K562 (cell line): ENCODE measurements at regions not wholly inside any gene's neighbourhood (a gene's known extent, or its start where the extent isn't known, plus 50 kb on each side); places are given as distances from the start of the nearest gene placed in this dataset.
A peak's percentile ranks its signal among the peaks of the same experiment; 100 is the strongest.

Experiments used
- ATAC-seq: fragments of 200-7000 bp; cut with Tn5 transposase; 3 replicates; pipeline ENCODE4 v1.9.1; 2020; ENCODE audit warnings: moderate library complexity
- BruUV-seq: library from RNA; stranded (reverse); fragments of 400-500 nt; replicated peaks from 2 replicates; lab custom pipeline; 2021; lab: Mats Ljungman, UMichigan
- CTCF ChIA-PET: fragments of 300-600 bp; formaldehyde crosslinking; extraction: SDS; loops from one replicate; lab custom pipeline; 2021; ENCODE audit warnings: low intra/inter-chr PET ratio; lab: Yijun Ruan, JAX
- POLR2A ChIA-PET: fragments of 300-600, 350-650 bp; sonication (Branson Sonifier 250); formaldehyde crosslinking; extraction: SDS; loops from one replicate; lab custom pipeline; 2021; ENCODE audit warnings: antibody characterized with exemption, inconsistent platforms; lab: Yijun Ruan, JAX
- DNase-seq, 4 experiments: peaks; one replicate each; pipeline versions ENCODE4 v3.0.0 to v3.0.0-alpha.2; 2011 to 2018; ENCODE audit warnings: low spot score in 3 of 4, mixed read lengths in 3 of 4; ENCODE audit errors: extremely low read depth in 1 of 4
- FAIRE-seq: peaks from 2 replicates; lab custom pipeline; 2011; peaks lifted over from hg19 to GRCh38; lab: Jason Lieb, UNC
- H2AFZ ChIP-seq: 2 replicates; pipeline ENCODE4 v1.6.0; 2011; ENCODE audit warnings: low read depth, low read length, control low read depth, inconsistent platforms
- H3K27ac ChIP-seq: fragments of 200-600 bp; 3 replicates; pipeline ENCODE4 v1.8.0; 2011; ENCODE audit warnings: low read depth, mild to moderate bottlenecking, control low read depth, inconsistent platforms, low read length, moderate library complexity, mixed read lengths; ENCODE audit errors: extremely low read depth
- H3K27me3 ChIP-seq, 2 experiments: fragments of 300-600 bp in 1 of 2; 2 replicates in 1 of 2; 3 replicates in 1 of 2; pipeline versions ENCODE4 v1.6.0 to v1.8.0; 2011; ENCODE audit warnings: inconsistent platforms in 2 of 2, low read length in 2 of 2, mild to moderate bottlenecking in 1 of 2, mixed read lengths in 1 of 2, moderate library complexity in 1 of 2; ENCODE audit not compliant: control insufficient read depth in 2 of 2, insufficient read depth in 2 of 2
- H3K36me3 ChIP-seq: fragments of 300-600 bp; 3 replicates; pipeline ENCODE4 v1.8.0; 2011; ENCODE audit warnings: mild to moderate bottlenecking, low read length, inconsistent platforms; ENCODE audit not compliant: control insufficient read depth, insufficient read depth
- H3K4me1 ChIP-seq, 2 experiments: fragments of 200-600 bp in 1 of 2; replicated peaks in 1 of 2; 2 replicates in 1 of 2; 3 replicates in 1 of 2; pipeline versions ENCODE4 v1.5.1 to v1.8.0; 2011; ENCODE audit warnings: inconsistent platforms in 2 of 2, low read length in 2 of 2, mild to moderate bottlenecking in 1 of 2, mixed read lengths in 1 of 2, moderate library complexity in 1 of 2; ENCODE audit not compliant: control insufficient read depth in 2 of 2, insufficient read depth in 2 of 2
- H3K4me2 ChIP-seq: 2 replicates; pipeline ENCODE4 v1.6.1; 2011; ENCODE audit warnings: low read length, control low read depth, inconsistent platforms, mixed read lengths; ENCODE audit not compliant: insufficient read depth
- H3K4me3 ChIP-seq: fragments of 200-600 bp; sonication (generic), shearing (Covaris generic); 2 replicates; pipeline ENCODE4 v1.5.1; 2016; ENCODE audit warnings: control low read depth, inconsistent platforms
- H3K79me2 ChIP-seq: fragments of 200-600 bp; 3 replicates; pipeline ENCODE4 v1.8.0; 2011; ENCODE audit warnings: low read length, inconsistent platforms; ENCODE audit not compliant: control insufficient read depth, insufficient read depth
- H3K9ac ChIP-seq, 2 experiments: 2 replicates each; pipeline versions ENCODE4 v1.6.0 to v1.6.1; 2011; ENCODE audit warnings: low read depth in 2 of 2, low read length in 2 of 2, control low read depth in 1 of 2, inconsistent platforms in 1 of 2, mild to moderate bottlenecking in 1 of 2, mixed read lengths in 1 of 2; ENCODE audit not compliant: insufficient read depth in 1 of 2
- H3K9me1 ChIP-seq: one replicate; pipeline ENCODE4 v1.6.0; 2011; ENCODE audit warnings: inconsistent platforms, mild to moderate bottlenecking, low read length, moderate library complexity; ENCODE audit not compliant: control insufficient read depth, insufficient read depth
- H3K9me3 ChIP-seq: replicated peaks from 2 replicates; pipeline ENCODE4 v1.5.1; 2011; ENCODE audit warnings: low read depth, low read length, inconsistent platforms; ENCODE audit not compliant: control insufficient read depth, insufficient read depth
- H4K20me1 ChIP-seq: replicated peaks from 2 replicates; pipeline ENCODE4 v1.6.1; 2011; ENCODE audit warnings: low read length, inconsistent platforms, mixed read lengths; ENCODE audit not compliant: control insufficient read depth, insufficient read depth
- ASH1L ChIP-seq: fragments of 450-650 bp; IDR thresholded peaks from 2 replicates; pipeline ENCODE4 v1.6.1; 2018; ENCODE audit warnings: borderline replicate concordance, mild to moderate bottlenecking, low read depth; ENCODE audit not compliant: partially characterized antibody
- CHCHD3 ChIP-seq: fragments of 250-450 bp; sonication (Bioruptor Pico); IDR thresholded peaks from 2 replicates; pipeline ENCODE4 v2.1.2; 2022; ENCODE audit warnings: mild to moderate bottlenecking
- EHMT2 ChIP-seq: fragments of 450-650 bp; IDR thresholded peaks from 2 replicates; pipeline ENCODE4 v1.6.1; 2018; ENCODE audit warnings: antibody characterized with exemption
- GABPB1 ChIP-seq: sonication (generic); formaldehyde crosslinking; IDR thresholded peaks from 2 replicates; pipeline ENCODE4 v1.8.0; 2022; ENCODE audit warnings: mild to moderate bottlenecking, missing genetic modification reagents
- MLX ChIP-seq, 2 experiments: fragments of 450-650 bp in 1 of 2; sonication (generic) in 1 of 2; formaldehyde crosslinking; conservative IDR thresholded peaks; 2 replicates each; pipeline versions ENCODE4 v1.4.0 to v1.8.1; 2020 to 2022; ENCODE audit warnings: mild to moderate bottlenecking in 1 of 2, missing genetic modification reagents in 1 of 2
- OTX1 ChIP-seq: fragments of 450-650 bp; formaldehyde crosslinking; IDR thresholded peaks from 2 replicates; pipeline ENCODE4 v1.4.0; 2022; ENCODE audit warnings: mild to moderate bottlenecking
- RB1 ChIP-seq: fragments of 450-650 bp; IDR thresholded peaks from 2 replicates; pipeline ENCODE4 v1.6.1; 2017; ENCODE audit warnings: low read depth, mild to moderate bottlenecking
- SPI1 ChIP-seq: IDR thresholded peaks from 2 replicates; pipeline ENCODE4 v1.6.1; 2011; ENCODE audit warnings: low read depth, low read length, control low read depth, borderline replicate concordance
- SRF ChIP-seq, 2 experiments: fragments of 250-450, 450-650 bp in 1 of 2; sonication (Bioruptor Pico) in 1 of 2; sonication (generic) in 1 of 2; formaldehyde crosslinking; IDR thresholded peaks; 2 replicates each; pipeline versions ENCODE4 v1.5.0 to v1.5.1; 2020 to 2022; ENCODE audit warnings: mild to moderate bottlenecking in 1 of 2, missing genetic modification reagents in 1 of 2
- TAL1 ChIP-seq: fragments of 450-650 bp; IDR thresholded peaks from 2 replicates; pipeline ENCODE4 v1.6.1; 2016; ENCODE audit warnings: mild to moderate bottlenecking
- ZNF507 ChIP-seq: conservative IDR thresholded peaks from 2 replicates; pipeline ENCODE4 v1.6.1; 2017; ENCODE audit warnings: missing genetic modification characterization, missing compliant biosample characterization
- WGBS: fragments of 100-300 bp; shearing (Covaris generic); methylation state at CpG from one replicate; pipeline ENCODE4 v1.1.6; 2016; ENCODE audit warnings: low coverage, mixed read lengths; ENCODE audit not compliant: insufficient coverage; ENCODE audit errors: missing lambda C conversion rate; 5-methylcytosine and 5-hydroxymethylcytosine counted together
- in situ Hi-C: fragments of 300-500 bp; cut with MboI; formaldehyde crosslinking; loops from 4 replicates; pipeline ENCODE4 v1.15.0; 2018; ENCODE audit warnings: inconsistent platforms, mixed read lengths
- intact Hi-C: fragments of 100-400 bp; cut with micrococcal nuclease; formaldehyde crosslinking; loops from 2 replicates; pipeline ENCODE4 v1.14.2; 2022

DNA sequence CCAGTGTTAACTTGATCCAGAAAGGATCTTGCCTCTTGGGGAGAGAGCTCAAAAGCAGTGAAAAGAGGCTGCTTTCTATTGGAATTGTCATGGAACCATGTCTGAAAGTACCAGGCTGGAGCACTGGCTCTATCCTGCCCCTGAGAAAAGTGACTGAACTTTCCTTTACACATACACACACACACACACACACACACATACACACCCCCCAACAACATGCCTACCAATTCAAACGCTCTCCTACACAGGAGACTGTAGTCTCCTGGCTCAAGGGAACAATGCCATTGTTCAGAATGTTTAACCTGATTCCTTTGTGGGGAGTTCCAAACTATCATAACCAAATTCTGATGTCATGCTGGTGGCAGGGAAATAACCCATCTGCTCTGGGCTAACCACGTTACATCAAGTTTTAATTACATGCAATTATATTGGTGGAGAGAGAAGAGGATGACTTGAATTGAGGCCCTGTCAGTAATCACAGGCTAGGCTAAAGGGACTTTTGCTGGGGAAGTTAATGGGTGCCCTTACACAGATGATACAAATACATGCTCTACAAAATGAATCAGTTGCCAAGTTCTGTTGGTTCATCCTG, 52.3 kb upstream of the DUSP10 start:
- intact Hi-C loops (no loop called here), in situ Hi-C loops (no loop called here)
- ChIA-PET CTCF (no interaction called here), POLR2A (no interaction called here)
- Histone ChIP-seq H3K79me2 (no peaks in the 10 kb centered on the region), H3K4me2 (no peak overlapping the region), H4K20me1 (no peaks in the 10 kb centered on the region), H2AFZ (0 out of 2 replicates have a peak overlapping the region, but pooled peaks have one; percentile 36), H3K9me1 (no peaks in the 10 kb centered on the region), H3K9ac (no peak overlapping the region), H3K9me3 (no peaks in the 10 kb centered on the region), H3K4me1 (no peaks in the 10 kb centered on the region), H3K36me3 (no peaks in the 10 kb centered on the region), H3K27me3 (no peaks in the 10 kb centered on the region), H3K27ac (no peak overlapping the region), H3K4me3 (no peak overlapping the region)
- no peak for FAIRE-seq
- ATAC-seq = no peak
- 0% methylated on average over 2 of the region's 2 CpGs for WGBS
- no peak for DNase-seq
- BruUV-seq = no TSS peak
- no peak for TF ChIP-seq RB1
- no peak for TF ChIP-seq SPI1
- no peak for TF ChIP-seq EHMT2
- no peak for TF ChIP-seq TAL1
- no peak for TF ChIP-seq ASH1L
- TF ChIP-seq, all 486 proteins: peak for 0

GRCh38 chr1:221793439-221794078, 51.7 kb upstream of the DUSP10 start:
- FAIRE-seq = no peak
- intact Hi-C loops = no loop called here
- Histone ChIP-seq H3K4me2 (no peak overlapping the region), H3K27me3 (no peaks in the 10 kb centered on the region), H3K36me3 (no peaks in the 10 kb centered on the region), H4K20me1 (no peaks in the 10 kb centered on the region), H3K4me1 (no peaks in the 10 kb centered on the region), H3K9me1 (no peaks in the 10 kb centered on the region), H2AFZ (0 out of 2 replicates have a peak overlapping the region, but pooled peaks have one; percentile 36), H3K4me3 (no peak overlapping the region), H3K9me3 (no peaks in the 10 kb centered on the region), H3K27ac (no peak overlapping the region), H3K9ac (no peak overlapping the region), H3K79me2 (no peaks in the 10 kb centered on the region)
- WGBS = 6% methylated on average over 3 of the region's 3 CpGs
- in situ Hi-C loops = no loop called here
- no peak for ATAC-seq
- no TSS peak for BruUV-seq
- ChIA-PET POLR2A (no interaction called here), CTCF (no interaction called here)
- no peak for DNase-seq
- TF ChIP-seq CHCHD3 (CRISPR knock-in tag) (no peak), SRF (CRISPR knock-in tag; IDR thresholded peaks at IDR 0.05) (no peak), MLX (CRISPR knock-in tag; conservative IDR thresholded peaks at IDR 0.05) (no peak), ZNF507 (tag) (no peak), OTX1 (CRISPR knock-in tag) (no peak), GABPB1 (CRISPR knock-in tag) (no peak)
